ENCODE measurements at regions not wholly inside any gene's neighbourhood (a gene's known extent, or its start where the extent isn't known, plus 50 kb on each side); places are given as distances from the start of the nearest gene placed in this dataset.

GRCh38 chr16:87244636-87245197, 72.5 kb downstream of the C16orf95 start:
- no peak for TF ChIP-seq EZH2phosphoT487 (IDR thresholded peaks at IDR 0.05; ENCODE audit: low read depth)
- TF ChIP-seq CTCF (IDR thresholded peaks at IDR 0.05; ENCODE audit: low read depth, low read length) = no peak
- no peaks in the 10 kb centered on the region for H3K79me2 ChIP-seq (ENCODE audit: low read length)
- H3K27ac ChIP-seq (ENCODE audit: low read length) = no peak overlapping the region
- no peaks in the 10 kb centered on the region for H3K36me3 ChIP-seq (replicated peaks; ENCODE audit: low read depth, low read length)
- H3K4me2 ChIP-seq (ENCODE audit: low read length) = no peak overlapping the region
- H4K20me1 ChIP-seq (ENCODE audit: insufficient read depth, low read length) = no peaks in the 10 kb centered on the region
- no peak overlapping the region for H3K9ac ChIP-seq (ENCODE audit: low read length)
- no peak overlapping the region for H3K4me3 ChIP-seq (ENCODE audit: low read length)
- H3K9me3 ChIP-seq (ENCODE audit: insufficient read depth, low read length) = no peaks in the 10 kb centered on the region
- H2AFZ ChIP-seq (ENCODE audit: low read depth, low read length) = no peak overlapping the region
- H3K27me3 ChIP-seq (ENCODE audit: low read depth, low read length) = no peaks in the 10 kb centered on the region
- H3K4me1 ChIP-seq (ENCODE audit: low read length) = peaks cover 6% of the 10 kb centered on the region; the same call in 1 of the 2 replicates

- no peak overlapping the region for H3K27ac ChIP-seq (ENCODE audit: low read length)
- H3K9ac ChIP-seq (ENCODE audit: low read length) = no peak overlapping the region
- no peak overlapping the region for H3K4me2 ChIP-seq (ENCODE audit: low read length)
- H4K20me1 ChIP-seq (ENCODE audit: insufficient read depth, low read length) = no peaks in the 10 kb centered on the region
- H3K9me3 ChIP-seq (ENCODE audit: insufficient read depth, low read length) = no peaks in the 10 kb centered on the region
- peaks cover 6% of the 10 kb centered on the region; the same call in 1 of the 2 replicates for H3K4me1 ChIP-seq (ENCODE audit: low read length)
- no peaks in the 10 kb centered on the region for H3K36me3 ChIP-seq (replicated peaks; ENCODE audit: low read depth, low read length)
- TF ChIP-seq EZH2phosphoT487 (IDR thresholded peaks at IDR 0.05; ENCODE audit: low read depth) (no peak), CTCF (IDR thresholded peaks at IDR 0.05; ENCODE audit: low read depth, low read length) (no peak)
- no peaks in the 10 kb centered on the region for H3K79me2 ChIP-seq (ENCODE audit: low read length)
- H2AFZ ChIP-seq (ENCODE audit: low read depth, low read length) = no peak overlapping the region
- H3K27me3 ChIP-seq (ENCODE audit: low read depth, low read length) = no peaks in the 10 kb centered on the region
- no peak overlapping the region for H3K4me3 ChIP-seq (ENCODE audit: low read length)
Observed at GRCh38 chr16:87245511-87245910, 71.7 kb downstream of the C16orf95 start.

- Histone ChIP-seq H3K4me1 (ENCODE audit: low read length) (peaks cover 6% of the 10 kb centered on the region; the same call in 1 of the 2 replicates), H3K27me3 (ENCODE audit: low read depth, low read length) (no peaks in the 10 kb centered on the region), H3K27ac (ENCODE audit: low read length) (no peak overlapping the region), H3K9ac (ENCODE audit: low read length) (no peak overlapping the region), H3K79me2 (ENCODE audit: low read length) (no peaks in the 10 kb centered on the region), H4K20me1 (ENCODE audit: insufficient read depth, low read length) (no peaks in the 10 kb centered on the region), H2AFZ (ENCODE audit: low read depth, low read length) (no peak overlapping the region), H3K4me2 (ENCODE audit: low read length) (no peak overlapping the region), H3K9me3 (ENCODE audit: insufficient read depth, low read length) (no peaks in the 10 kb centered on the region), H3K36me3 (replicated peaks; ENCODE audit: low read depth, low read length) (no peaks in the 10 kb centered on the region), H3K4me3 (ENCODE audit: low read length) (no peak overlapping the region)
- TF ChIP-seq EZH2phosphoT487 (IDR thresholded peaks at IDR 0.05; ENCODE audit: low read depth) = no peak
Observed at GRCh38 chr16:87246269-87247065, 70.7 kb downstream of the C16orf95 start.

- peak overlapping the region; percentile 9; the same call in 1 of the 2 replicates for H3K4me2 ChIP-seq (ENCODE audit: low read length)
- H3K9ac ChIP-seq (ENCODE audit: low read length) = no peak overlapping the region
- H4K20me1 ChIP-seq (ENCODE audit: insufficient read depth, low read length) = no peaks in the 10 kb centered on the region
- TF ChIP-seq CTCF (IDR thresholded peaks at IDR 0.05; ENCODE audit: low read depth, low read length) (no peak), EZH2phosphoT487 (IDR thresholded peaks at IDR 0.05; ENCODE audit: low read depth) (no peak)
- no peak overlapping the region for H3K27ac ChIP-seq (ENCODE audit: low read length)
- no peaks in the 10 kb centered on the region for H3K27me3 ChIP-seq (ENCODE audit: low read depth, low read length)
- H3K4me1 ChIP-seq (ENCODE audit: low read length) = peaks cover 6% of the 10 kb centered on the region; the same call in 1 of the 2 replicates
- no peaks in the 10 kb centered on the region for H3K36me3 ChIP-seq (replicated peaks; ENCODE audit: low read depth, low read length)
- no peaks in the 10 kb centered on the region for H3K79me2 ChIP-seq (ENCODE audit: low read length)
- no peak overlapping the region for H2AFZ ChIP-seq (ENCODE audit: low read depth, low read length)
- H3K9me3 ChIP-seq (ENCODE audit: insufficient read depth, low read length) = no peaks in the 10 kb centered on the region
- H3K4me3 ChIP-seq (ENCODE audit: low read length) = no peak overlapping the region
Observed at GRCh38 chr16:87248714-87249113, 68.5 kb downstream of the C16orf95 start.
